ENCODE measurements at regions not wholly inside any gene's neighbourhood (a gene's known extent, or its start where the extent isn't known, plus 50 kb on each side); places are given as distances from the start of the nearest gene placed in this dataset.
A peak's percentile ranks its signal among the peaks of the same experiment; 100 is the strongest.
"Not testable (repeated sequence)": the region's sequence is repeated elsewhere in the genome, so short reads cannot be mapped to it uniquely, and the experiment has no call there.

- peak; percentile 76 for DNase-seq
Measured at GRCh38 chr6:73984571-73985210, 288.7 kb downstream of the CD109 start.

- peak; percentile 89 for DNase-seq
Measured at GRCh38 chr6:73983367-73983766, 287.4 kb downstream of the CD109 start.

- peak; percentile 16 for DNase-seq
Measured at GRCh38 chr6:73980096-73980495, 284.1 kb downstream of the CD109 start.

- no peak for DNase-seq
Measured at GRCh38 chr6:73978330-73978729, 282.3 kb downstream of the CD109 start.

- not testable (repeated sequence) for DNase-seq
Measured at GRCh38 chr6:73972518-73972917, 276.5 kb downstream of the CD109 start.

- peak; percentile 85 for DNase-seq
Measured at GRCh38 chr6:73969971-73970970, 274.3 kb downstream of the CD109 start.

GRCh38 chr6:73968221-73968757, 272.3 kb downstream of the CD109 start:
- peak; percentile 43 for DNase-seq

GRCh38 chr6:73965539-73966029, 269.6 kb downstream of the CD109 start:
- no peak for DNase-seq

GRCh38 chr6:73964241-73964854, 268.3 kb downstream of the CD109 start:
- no peak for DNase-seq

- DNase-seq: no peak
Measured at GRCh38 chr6:73962884-73963283, 266.9 kb downstream of the CD109 start.

GRCh38 chr6:73956305-73956704, 260.3 kb downstream of the CD109 start:
- no peak for DNase-seq

GRCh38 chr6:73955800-73956199, 259.8 kb downstream of the CD109 start:
- no peak for DNase-seq

GRCh38 chr6:73954881-73955280, 258.9 kb downstream of the CD109 start:
- no peak for DNase-seq

- peak; percentile 47 for DNase-seq
Measured at GRCh38 chr6:73951183-73951582, 255.2 kb downstream of the CD109 start.

GRCh38 chr6:73943930-73944652, 248.1 kb downstream of the CD109 start:
- DNase-seq: peak; percentile 29

- DNase-seq: peak; percentile 64
Measured at GRCh38 chr6:73943411-73943810, 247.4 kb downstream of the CD109 start.

- peak; percentile 80 for DNase-seq
Measured at GRCh38 chr6:73942592-73943186, 246.7 kb downstream of the CD109 start.

- no peak for DNase-seq
Measured at GRCh38 chr6:73941892-73942291, 245.9 kb downstream of the CD109 start.

GRCh38 chr6:73937805-73938204, 241.8 kb downstream of the CD109 start:
- DNase-seq: no peak

- DNase-seq: no peak
Measured at GRCh38 chr6:73932866-73933265, 236.9 kb downstream of the CD109 start.

- DNase-seq: peak; percentile 31
Measured at GRCh38 chr6:73929405-73929804, 233.4 kb downstream of the CD109 start.

GRCh38 chr6:73927421-73927820, 231.4 kb downstream of the CD109 start:
- DNase-seq: no peak
